Loucy (cell line): ENCODE measurements at regions not wholly inside any gene's neighbourhood (a gene's known extent, or its start where the extent isn't known, plus 50 kb on each side); places are given as distances from the start of the nearest gene placed in this dataset.

Experiments
- H2AFZ ChIP-seq: fragments of 200-600 bp; sonication (generic); 2 replicates; pipeline ENCODE4 v1.6.0; 2016; ENCODE audit warnings: antibody characterized with exemption, mild to moderate bottlenecking, low read length, moderate library complexity
- H3F3A ChIP-seq: fragments of 200-600 bp; 2 replicates; pipeline ENCODE4 v1.6.0; 2016; ENCODE audit warnings: antibody characterized with exemption, low read depth, mild to moderate bottlenecking
- H3K27me3 ChIP-seq: fragments of 200-600 bp; sonication (generic); 2 replicates; pipeline ENCODE4 v1.6.1; 2014; ENCODE audit warnings: low read length, mild to moderate bottlenecking; ENCODE audit not compliant: insufficient read depth, poor library complexity, severe bottlenecking
- H3K36me3 ChIP-seq: fragments of 200-600 bp; sonication (generic); 2 replicates; pipeline ENCODE4 v1.6.1; 2016; ENCODE audit warnings: low read length; ENCODE audit not compliant: insufficient read depth
- H3K4me1 ChIP-seq: fragments of 200-600 bp; sonication (generic); 2 replicates; pipeline ENCODE4 v1.5.1; 2014; ENCODE audit warnings: low read length, mild to moderate bottlenecking; ENCODE audit not compliant: insufficient read depth, poor library complexity, severe bottlenecking
- H3K4me2 ChIP-seq: fragments of 200-600 bp; sonication (generic); 2 replicates; pipeline ENCODE4 v1.6.0; 2014; ENCODE audit warnings: antibody characterized with exemption, low read length, low read depth, mild to moderate bottlenecking; ENCODE audit not compliant: poor library complexity, severe bottlenecking
- H3K4me3 ChIP-seq: fragments of 200-600 bp; sonication (generic); 2 replicates; pipeline ENCODE4 v1.5.1; 2014; ENCODE audit warnings: low read length, mild to moderate bottlenecking, mixed read lengths; ENCODE audit not compliant: poor library complexity, severe bottlenecking
- H3K79me2 ChIP-seq: fragments of 200-600 bp; sonication (generic); 2 replicates; pipeline ENCODE4 v1.6.1; 2014; ENCODE audit warnings: low read length; ENCODE audit not compliant: insufficient read depth
- H3K9ac ChIP-seq: fragments of 200-600 bp; sonication (generic); 2 replicates; pipeline ENCODE4 v1.6.0; 2014; ENCODE audit warnings: mild to moderate bottlenecking, low read depth, low read length, moderate library complexity; ENCODE audit not compliant: poor library complexity, severe bottlenecking
- H3K9me2 ChIP-seq: fragments of 200-600 bp; sonication (generic); replicated peaks from 2 replicates; pipeline ENCODE4 v1.6.1; 2016; ENCODE audit warnings: low read depth, low read length, mixed read lengths
- H3K9me3 ChIP-seq: fragments of 200-600 bp; sonication (generic); 2 replicates; pipeline ENCODE4 v1.6.1; 2014; ENCODE audit warnings: mild to moderate bottlenecking, antibody characterized with exemption, low read length, low read depth; ENCODE audit not compliant: insufficient read depth
- H4K20me1 ChIP-seq: fragments of 200-600 bp; sonication (generic); 2 replicates; pipeline ENCODE4 v1.6.0; 2014; ENCODE audit warnings: antibody characterized with exemption, low read length, mild to moderate bottlenecking; ENCODE audit not compliant: insufficient read depth, poor library complexity, severe bottlenecking
- EZH2phosphoT487 ChIP-seq: fragments of 200-600 bp; IDR thresholded peaks from 2 replicates; pipeline ENCODE4 v1.6.1; 2018; ENCODE audit warnings: antibody characterized with exemption, mild to moderate bottlenecking, moderate library complexity, borderline replicate concordance
- TF ChIP-seq, protein P1 (sequence below): fragments of 200-600 bp; sonication (generic); conservative IDR thresholded peaks from 2 replicates; pipeline ENCODE4 v1.5.1; 2014; ENCODE audit warnings: mild to moderate bottlenecking, antibody characterized with exemption, low read length

DNA sequence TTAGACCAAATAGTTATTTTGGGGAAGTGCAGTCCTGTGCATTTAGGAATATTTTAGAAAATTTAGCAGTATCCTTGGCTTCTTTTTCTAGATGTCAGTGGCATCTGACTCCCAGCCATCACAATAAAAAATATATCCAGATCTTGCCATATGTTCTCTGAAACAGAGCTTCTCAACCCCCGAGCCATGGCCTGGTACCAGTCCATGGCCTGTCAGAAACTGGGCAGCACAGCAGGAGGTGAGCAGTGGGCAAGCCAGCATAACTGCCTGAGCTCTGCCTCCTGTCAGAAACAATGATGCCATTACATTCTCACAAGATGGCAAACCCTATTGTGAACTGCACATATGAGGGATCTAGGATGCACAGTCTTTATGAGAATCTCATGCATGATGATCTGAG is 480.0 kb downstream of the LRRIQ3 start:
- no peaks in the 10 kb centered on the region for H3K36me3 ChIP-seq
- TF ChIP-seq, protein P1, sequence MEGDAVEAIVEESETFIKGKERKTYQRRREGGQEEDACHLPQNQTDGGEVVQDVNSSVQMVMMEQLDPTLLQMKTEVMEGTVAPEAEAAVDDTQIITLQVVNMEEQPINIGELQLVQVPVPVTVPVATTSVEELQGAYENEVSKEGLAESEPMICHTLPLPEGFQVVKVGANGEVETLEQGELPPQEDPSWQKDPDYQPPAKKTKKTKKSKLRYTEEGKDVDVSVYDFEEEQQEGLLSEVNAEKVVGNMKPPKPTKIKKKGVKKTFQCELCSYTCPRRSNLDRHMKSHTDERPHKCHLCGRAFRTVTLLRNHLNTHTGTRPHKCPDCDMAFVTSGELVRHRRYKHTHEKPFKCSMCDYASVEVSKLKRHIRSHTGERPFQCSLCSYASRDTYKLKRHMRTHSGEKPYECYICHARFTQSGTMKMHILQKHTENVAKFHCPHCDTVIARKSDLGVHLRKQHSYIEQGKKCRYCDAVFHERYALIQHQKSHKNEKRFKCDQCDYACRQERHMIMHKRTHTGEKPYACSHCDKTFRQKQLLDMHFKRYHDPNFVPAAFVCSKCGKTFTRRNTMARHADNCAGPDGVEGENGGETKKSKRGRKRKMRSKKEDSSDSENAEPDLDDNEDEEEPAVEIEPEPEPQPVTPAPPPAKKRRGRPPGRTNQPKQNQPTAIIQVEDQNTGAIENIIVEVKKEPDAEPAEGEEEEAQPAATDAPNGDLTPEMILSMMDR = no peak
- TF ChIP-seq EZH2phosphoT487 = no peak
- H2AFZ ChIP-seq = no peak overlapping the region
- H4K20me1 ChIP-seq = no peaks in the 10 kb centered on the region
- H3K79me2 ChIP-seq = no peaks in the 10 kb centered on the region
- no peaks in the 10 kb centered on the region for H3K27me3 ChIP-seq
- H3K4me2 ChIP-seq = no peak overlapping the region
- no peaks in the 10 kb centered on the region for H3K9me3 ChIP-seq
- H3K9me2 ChIP-seq = no peaks in the 10 kb centered on the region
- no peaks in the 10 kb centered on the region for H3F3A ChIP-seq
- H3K9ac ChIP-seq = no peak overlapping the region
- H3K4me3 ChIP-seq = no peak overlapping the region
- no peaks in the 10 kb centered on the region for H3K4me1 ChIP-seq

DNA sequence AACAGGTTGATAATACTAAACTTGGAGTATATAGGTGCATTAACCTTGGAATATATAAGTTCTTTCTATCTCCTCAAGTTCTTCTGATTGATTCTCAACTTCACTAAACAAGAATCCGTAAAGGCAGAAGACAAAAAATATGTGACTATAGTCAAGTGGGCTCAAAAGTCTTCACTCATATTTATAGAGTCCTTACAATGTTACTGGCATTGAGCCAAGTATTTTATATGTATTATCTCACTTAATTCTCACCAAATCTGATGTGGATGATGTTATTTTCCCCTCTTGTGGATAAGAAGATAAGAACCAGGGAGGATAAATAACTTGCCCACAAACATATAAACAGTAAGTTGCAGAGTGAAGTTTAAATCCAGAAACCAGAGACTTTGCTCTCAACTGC is 486.9 kb downstream of the LRRIQ3 start:
- H2AFZ ChIP-seq = no peak overlapping the region
- no peak for TF ChIP-seq EZH2phosphoT487
- TF ChIP-seq, protein P1 = no peak
- H3K36me3 ChIP-seq = no peaks in the 10 kb centered on the region
- no peaks in the 10 kb centered on the region for H3K27me3 ChIP-seq
- H3K4me2 ChIP-seq = no peak overlapping the region
- no peaks in the 10 kb centered on the region for H3K79me2 ChIP-seq
- no peaks in the 10 kb centered on the region for H3K9me2 ChIP-seq
- no peaks in the 10 kb centered on the region for H3F3A ChIP-seq
- no peaks in the 10 kb centered on the region for H3K4me1 ChIP-seq
- H3K4me3 ChIP-seq = no peak overlapping the region
- H3K9ac ChIP-seq = no peak overlapping the region
- no peaks in the 10 kb centered on the region for H3K9me3 ChIP-seq
- H4K20me1 ChIP-seq = no peaks in the 10 kb centered on the region

DNA sequence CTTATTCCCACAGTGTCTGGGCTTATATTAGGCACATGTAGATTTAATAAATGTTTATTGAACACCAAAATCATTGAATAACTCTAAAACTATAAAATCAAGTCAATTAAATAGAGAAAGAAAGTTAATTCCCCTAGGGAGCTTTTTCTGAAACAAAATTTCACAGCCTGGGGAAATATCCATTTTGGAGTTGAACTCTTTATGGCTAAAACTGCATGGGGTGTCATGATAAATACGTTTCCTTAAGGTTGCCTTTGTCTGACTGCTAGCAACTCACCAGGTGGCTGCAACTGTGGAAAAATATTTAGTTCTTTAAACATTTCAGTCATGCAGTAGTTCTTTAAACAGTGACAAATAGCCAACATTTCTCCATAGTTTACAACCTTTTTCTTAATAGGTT is 496.1 kb downstream of the LRRIQ3 start:
- Histone ChIP-seq H2AFZ (no peak overlapping the region), H3K4me2 (no peak overlapping the region), H3K4me3 (no peak overlapping the region), H3K79me2 (no peaks in the 10 kb centered on the region), H3F3A (no peaks in the 10 kb centered on the region), H3K36me3 (no peaks in the 10 kb centered on the region), H3K4me1 (no peaks in the 10 kb centered on the region), H3K9me2 (no peaks in the 10 kb centered on the region; the same call in 1 of the 2 replicates), H3K27me3 (no peaks in the 10 kb centered on the region), H4K20me1 (no peaks in the 10 kb centered on the region), H3K9me3 (no peaks in the 10 kb centered on the region), H3K9ac (no peak overlapping the region)
- TF ChIP-seq, protein P1 = no peak
- no peak for TF ChIP-seq EZH2phosphoT487
